ENCODE measurements at regions not wholly inside any gene's neighbourhood (a gene's known extent, or its start where the extent isn't known, plus 50 kb on each side); places are given as distances from the start of the nearest gene placed in this dataset.

- Histone ChIP-seq H3K4me3 (IDR thresholded peaks at IDR 0.05; ENCODE audit: insufficient read depth, low read depth, low read length) (no peak overlapping the region), H3K27me3 (ENCODE audit: insufficient read depth, low read depth) (no peaks in the 10 kb centered on the region), H4K20me1 (ENCODE audit: insufficient read depth) (no peaks in the 10 kb centered on the region), H2AFZ (ENCODE audit: low read depth) (no peak overlapping the region), H3K4me1 (ENCODE audit: low read depth, poor library complexity, severe bottlenecking) (no peaks in the 10 kb centered on the region), H3K79me2 (ENCODE audit: insufficient read depth, low read depth) (no peaks in the 10 kb centered on the region), H3K27ac (no peak overlapping the region), H3K36me3 (ENCODE audit: insufficient read depth) (no peaks in the 10 kb centered on the region), H3K9ac (no peak overlapping the region), H3K4me2 (no peak overlapping the region)
- no peak for TF ChIP-seq CTCF (conservative IDR thresholded peaks at IDR 0.05; ENCODE audit: low read depth, low read length)
Measured at GRCh38 chr2:103295591-103295990, 533.8 kb downstream of the TMEM182 start.

- no peak overlapping the region for H3K27ac ChIP-seq
- H3K9ac ChIP-seq = no peak overlapping the region
- H3K4me2 ChIP-seq = no peak overlapping the region
- H3K79me2 ChIP-seq (ENCODE audit: insufficient read depth, low read depth) = no peaks in the 10 kb centered on the region
- H2AFZ ChIP-seq (ENCODE audit: low read depth) = no peak overlapping the region
- H3K36me3 ChIP-seq (ENCODE audit: insufficient read depth) = no peaks in the 10 kb centered on the region
- no peaks in the 10 kb centered on the region for H3K27me3 ChIP-seq (ENCODE audit: insufficient read depth, low read depth)
- no peaks in the 10 kb centered on the region for H3K4me1 ChIP-seq (ENCODE audit: low read depth, poor library complexity, severe bottlenecking)
- TF ChIP-seq CTCF (conservative IDR thresholded peaks at IDR 0.05; ENCODE audit: low read depth, low read length) = no peak
- H4K20me1 ChIP-seq (ENCODE audit: insufficient read depth) = no peaks in the 10 kb centered on the region
- no peak overlapping the region for H3K4me3 ChIP-seq (IDR thresholded peaks at IDR 0.05; ENCODE audit: insufficient read depth, low read depth, low read length)
Measured at GRCh38 chr2:103324671-103325070, 562.8 kb downstream of the TMEM182 start.

- H3K79me2 ChIP-seq (ENCODE audit: insufficient read depth, low read depth) = no peaks in the 10 kb centered on the region
- no peak overlapping the region for H3K27ac ChIP-seq
- no peak for TF ChIP-seq CTCF (conservative IDR thresholded peaks at IDR 0.05; ENCODE audit: low read depth, low read length)
- H3K9ac ChIP-seq = no peak overlapping the region
- H3K36me3 ChIP-seq (ENCODE audit: insufficient read depth) = no peaks in the 10 kb centered on the region
- H3K4me2 ChIP-seq = no peak overlapping the region
- H3K4me1 ChIP-seq (ENCODE audit: low read depth, poor library complexity, severe bottlenecking) = no peaks in the 10 kb centered on the region
- no peaks in the 10 kb centered on the region for H3K27me3 ChIP-seq (ENCODE audit: insufficient read depth, low read depth)
- H2AFZ ChIP-seq (ENCODE audit: low read depth) = no peak overlapping the region
- no peaks in the 10 kb centered on the region for H4K20me1 ChIP-seq (ENCODE audit: insufficient read depth)
- no peak overlapping the region for H3K4me3 ChIP-seq (IDR thresholded peaks at IDR 0.05; ENCODE audit: insufficient read depth, low read depth, low read length)
Measured at GRCh38 chr2:103327386-103327785, 565.6 kb downstream of the TMEM182 start.

- Histone ChIP-seq H3K27ac (no peak overlapping the region), H3K9ac (no peak overlapping the region), H3K36me3 (ENCODE audit: insufficient read depth) (no peaks in the 10 kb centered on the region), H3K4me2 (no peak overlapping the region), H3K4me3 (IDR thresholded peaks at IDR 0.05; ENCODE audit: insufficient read depth, low read depth, low read length) (no peak overlapping the region), H4K20me1 (ENCODE audit: insufficient read depth) (no peaks in the 10 kb centered on the region), H3K4me1 (ENCODE audit: low read depth, poor library complexity, severe bottlenecking) (no peaks in the 10 kb centered on the region), H3K79me2 (ENCODE audit: insufficient read depth, low read depth) (no peaks in the 10 kb centered on the region), H2AFZ (ENCODE audit: low read depth) (no peak overlapping the region), H3K27me3 (ENCODE audit: insufficient read depth, low read depth) (no peaks in the 10 kb centered on the region)
- no peak for TF ChIP-seq CTCF (conservative IDR thresholded peaks at IDR 0.05; ENCODE audit: low read depth, low read length)
Measured at GRCh38 chr2:103327966-103328365, 566.1 kb downstream of the TMEM182 start.

- Histone ChIP-seq H3K4me3 (IDR thresholded peaks at IDR 0.05; ENCODE audit: insufficient read depth, low read depth, low read length) (no peak overlapping the region), H3K9ac (no peak overlapping the region), H4K20me1 (ENCODE audit: insufficient read depth) (no peaks in the 10 kb centered on the region), H2AFZ (ENCODE audit: low read depth) (no peak overlapping the region), H3K36me3 (ENCODE audit: insufficient read depth) (no peaks in the 10 kb centered on the region), H3K27ac (no peak overlapping the region), H3K4me2 (no peak overlapping the region), H3K79me2 (ENCODE audit: insufficient read depth, low read depth) (no peaks in the 10 kb centered on the region), H3K4me1 (ENCODE audit: low read depth, poor library complexity, severe bottlenecking) (no peaks in the 10 kb centered on the region), H3K27me3 (ENCODE audit: insufficient read depth, low read depth) (no peaks in the 10 kb centered on the region)
- TF ChIP-seq CTCF (conservative IDR thresholded peaks at IDR 0.05; ENCODE audit: low read depth, low read length) = no peak
Measured at GRCh38 chr2:103335403-103335802, 573.6 kb downstream of the TMEM182 start.
